Endothelial cell of hepatic sinusoid (primary cell): ENCODE measurements at regions not wholly inside any gene's neighbourhood (a gene's known extent, or its start where the extent isn't known, plus 50 kb on each side); places are given as distances from the start of the nearest gene placed in this dataset.
"Not testable (repeated sequence)": the region's sequence is repeated elsewhere in the genome, so short reads cannot be mapped to it uniquely, and the experiment has no call there.

Source experiments
- in situ Hi-C: cut with HindIII; loops from 2 replicates; pipeline ENCODE4 v1.10.0; 2017; ENCODE audit warnings: low sequenced_read_pairs

DNA sequence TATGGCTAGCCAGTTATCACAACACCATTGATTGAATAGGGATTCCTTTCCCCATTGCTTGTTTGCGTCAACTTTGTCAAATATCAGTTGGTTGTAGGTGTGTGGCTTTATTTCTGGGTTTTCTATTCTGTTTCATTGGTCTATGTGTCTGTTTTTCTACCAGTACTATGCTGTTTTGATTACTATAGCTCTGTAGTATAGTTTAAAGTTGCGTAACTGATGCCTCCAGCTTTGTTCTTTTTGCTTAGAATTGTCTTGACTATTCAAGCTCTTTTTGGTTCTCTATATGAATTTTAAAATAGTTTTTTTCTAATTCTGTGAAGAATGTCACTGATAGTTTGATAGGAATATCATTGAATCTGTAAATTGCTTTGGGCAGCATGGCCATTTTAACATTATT is 194.9 kb upstream of the FN1 start:
- in situ Hi-C loops: not testable (repeated sequence)

DNA sequence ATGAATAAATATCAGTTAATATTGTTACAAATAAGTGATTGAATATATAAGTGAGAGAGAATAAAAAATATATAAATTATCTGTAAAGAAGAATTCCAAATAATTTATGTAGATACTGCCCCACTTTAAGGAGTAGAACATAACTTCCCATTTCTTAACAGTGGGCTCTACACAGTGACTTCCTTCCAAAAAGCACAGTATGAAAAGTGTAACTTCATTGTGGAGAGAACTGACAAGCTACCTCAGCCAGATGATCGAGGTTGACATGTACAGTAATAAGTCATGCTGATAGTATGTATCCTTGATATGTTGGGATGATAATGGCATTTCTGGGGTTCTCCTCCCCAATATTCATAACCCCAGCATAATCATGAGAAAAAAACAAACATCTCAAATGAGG is 191.9 kb upstream of the FN1 start:
- in situ Hi-C loops: no loop called here

DNA sequence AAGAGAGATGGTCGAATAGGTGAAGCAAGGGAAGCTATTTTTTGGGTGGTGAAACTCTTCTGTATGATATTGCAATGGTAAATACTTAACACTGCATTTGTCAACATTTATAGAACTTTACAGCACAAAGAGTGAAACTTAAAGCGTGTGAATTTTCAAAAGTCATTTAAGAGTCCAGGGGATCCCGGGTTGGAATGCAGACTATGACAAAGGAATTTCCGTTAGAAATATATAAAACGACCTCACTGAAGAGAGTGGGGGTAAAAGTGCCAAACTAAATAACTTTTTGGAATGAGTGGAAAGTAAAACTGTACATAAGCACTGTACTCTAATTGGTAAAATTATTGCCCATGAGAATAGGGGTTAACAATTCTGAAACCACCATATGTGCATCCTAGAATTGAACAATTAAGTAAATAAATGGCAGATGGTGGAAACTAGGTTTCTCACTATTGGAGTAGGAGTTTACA is 191.0 kb upstream of the FN1 start:
- in situ Hi-C loops: no loop called here

DNA sequence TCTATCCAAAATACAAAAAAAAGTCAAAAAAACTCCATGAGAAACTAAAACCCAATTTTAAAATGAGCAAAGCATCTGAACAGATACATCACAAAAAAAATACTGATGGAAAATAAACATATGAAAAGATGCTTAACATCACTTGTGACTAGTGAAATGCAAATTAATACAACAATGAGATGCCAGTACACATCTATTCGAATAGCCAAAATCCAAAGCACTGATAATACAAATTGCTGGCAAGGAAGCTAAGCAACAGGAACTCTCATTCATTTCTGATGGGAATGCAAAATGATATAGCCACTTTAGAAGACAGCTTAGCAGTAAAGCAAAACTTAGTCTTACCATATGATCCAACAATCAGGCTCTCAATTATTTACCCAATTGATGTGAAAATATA is 190.2 kb upstream of the FN1 start:
- in situ Hi-C loops: no loop called here

GRCh38 chr2:215625207-215625606 is 189.3 kb upstream of the FN1 start:
- in situ Hi-C loops: no loop called here

DNA sequence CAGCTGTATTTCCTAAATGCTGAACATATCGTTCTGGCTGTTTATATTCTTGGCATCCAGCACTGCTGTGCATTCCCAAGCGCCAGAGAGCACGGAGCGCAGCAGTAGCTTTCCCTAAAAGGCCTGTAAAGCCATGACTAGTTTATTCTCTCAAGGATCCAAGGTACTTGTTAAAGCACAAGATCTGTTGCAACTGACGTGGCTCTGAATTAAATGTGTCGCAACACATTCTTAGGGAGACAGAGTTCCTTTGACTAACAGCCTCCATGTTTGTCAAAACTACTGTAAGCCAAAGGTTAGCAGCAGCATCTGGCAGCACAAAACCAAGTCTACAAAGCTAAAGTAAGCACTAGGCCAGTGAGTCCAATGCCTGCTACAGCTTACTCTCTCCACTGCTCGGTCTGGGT is 188.6 kb upstream of the FN1 start:
- in situ Hi-C loops: no loop called here

DNA sequence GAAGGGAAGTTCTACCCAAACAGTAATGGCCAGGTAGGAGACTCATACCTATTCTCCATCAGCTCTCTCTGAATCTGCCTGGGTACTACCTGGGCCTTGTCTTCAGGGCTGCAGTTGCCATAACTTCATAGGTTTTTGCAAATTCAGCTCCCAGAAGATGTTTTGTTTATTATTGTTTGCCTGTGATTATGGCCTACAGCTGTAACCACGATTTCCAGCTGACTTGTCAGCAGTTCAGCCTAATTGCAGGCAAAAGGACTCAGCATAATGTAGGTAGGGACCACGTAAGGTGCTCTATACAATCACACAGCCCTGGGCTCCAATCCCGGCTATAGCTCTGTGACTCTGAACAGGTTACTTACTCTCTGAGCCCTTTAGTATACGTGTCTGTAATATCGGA is 187.0 kb upstream of the FN1 start:
- in situ Hi-C loops: no loop called here

- in situ Hi-C loops: no loop called here
Observed at GRCh38 chr2:215621381-215621780, 185.5 kb upstream of the FN1 start.

DNA sequence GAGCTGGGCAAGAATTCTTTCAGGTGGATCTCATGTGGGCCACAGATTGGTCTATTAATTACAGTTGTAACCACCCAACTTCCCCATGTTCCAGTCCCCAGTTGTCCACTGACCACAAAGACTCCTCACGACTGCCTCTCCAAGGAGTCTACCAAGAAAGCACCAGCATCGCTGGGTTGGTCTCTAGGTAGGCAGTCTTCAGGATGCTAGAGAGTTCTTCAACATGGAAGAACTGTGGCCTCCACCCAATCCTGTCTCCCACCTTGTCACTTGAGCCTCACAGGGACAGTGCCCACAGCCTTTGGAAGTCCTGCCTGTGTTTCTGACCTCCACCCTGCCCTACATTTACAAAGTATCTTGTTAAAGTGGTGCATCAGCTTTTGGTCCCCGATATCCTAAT is 184.7 kb upstream of the FN1 start:
- in situ Hi-C loops: no loop called here

DNA sequence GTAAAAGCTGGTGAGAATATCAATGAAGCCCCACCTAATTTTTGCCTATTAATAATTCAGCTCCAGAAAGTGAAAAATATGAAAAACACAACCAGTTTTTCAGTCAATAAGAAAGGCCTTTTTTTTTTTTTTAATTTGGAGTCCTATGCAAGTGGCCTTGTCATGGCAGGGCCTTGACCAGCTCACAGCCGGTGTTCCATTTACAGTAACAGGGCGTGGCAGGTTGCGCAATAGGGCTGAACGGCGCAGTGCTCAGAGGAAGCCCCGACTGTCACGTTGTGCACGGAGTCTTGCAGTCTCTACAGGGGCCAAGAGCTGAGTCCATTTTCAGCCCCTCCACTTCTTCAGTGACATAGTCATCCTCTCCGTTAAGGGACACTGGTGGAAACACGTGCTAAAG is 184.1 kb upstream of the FN1 start:
- in situ Hi-C loops: loop anchor here (10.0 kb wide), 1 partner anchor 55 kb away; no protein-coding TSS in a partner anchor

DNA sequence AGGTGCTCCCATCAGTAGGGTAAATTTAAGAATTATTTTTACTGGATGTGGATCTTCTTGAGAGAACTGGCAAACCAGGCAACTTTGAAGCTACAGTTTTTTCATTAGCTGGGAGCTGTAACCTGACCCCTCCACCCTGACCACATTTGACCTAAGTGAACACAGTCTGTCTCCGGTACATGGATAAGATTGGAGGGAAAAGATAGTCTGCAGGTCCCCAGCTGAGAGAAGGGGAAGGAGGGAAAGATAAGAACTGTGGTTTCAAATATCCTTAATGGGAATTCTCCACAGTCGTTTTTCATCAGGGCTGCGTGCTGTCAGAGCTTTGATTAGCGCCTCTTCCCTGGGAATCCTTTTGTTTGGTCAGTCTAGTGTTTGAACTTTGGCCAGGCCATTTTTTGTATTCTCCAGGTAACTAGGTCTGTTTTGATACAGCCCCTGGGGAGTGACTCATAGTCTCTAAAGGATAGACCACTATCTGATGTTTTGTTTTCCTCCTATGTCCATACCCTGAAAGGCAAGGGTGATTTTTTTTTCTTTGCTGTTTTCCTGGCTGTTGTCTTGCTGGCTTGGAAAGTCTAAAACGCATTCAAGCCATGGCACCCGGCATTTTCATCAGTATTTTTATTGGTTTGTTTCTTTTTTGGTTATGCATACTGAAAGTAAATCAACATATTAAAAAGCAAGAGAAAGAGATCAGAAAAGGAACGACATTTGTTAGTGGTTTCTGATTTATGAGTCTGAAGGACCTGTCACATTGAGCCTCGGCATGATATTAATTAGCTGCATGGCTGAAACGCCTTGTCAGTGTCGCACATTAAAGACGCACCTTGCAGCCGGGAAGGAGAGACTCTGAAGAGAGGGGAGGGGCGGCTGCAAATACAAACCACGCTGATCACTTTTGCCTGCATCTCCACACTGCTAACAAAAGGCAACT is 183.4 kb upstream of the FN1 start:
- in situ Hi-C loops: loop anchor here (10.0 kb wide), 1 partner anchor 56 kb away; no protein-coding TSS in a partner anchor

GRCh38 chr2:215618145-215618544 is 182.3 kb upstream of the FN1 start:
- in situ Hi-C loops: loop anchor here (10.0 kb wide), 1 partner anchor 57 kb away; no protein-coding TSS in a partner anchor

DNA sequence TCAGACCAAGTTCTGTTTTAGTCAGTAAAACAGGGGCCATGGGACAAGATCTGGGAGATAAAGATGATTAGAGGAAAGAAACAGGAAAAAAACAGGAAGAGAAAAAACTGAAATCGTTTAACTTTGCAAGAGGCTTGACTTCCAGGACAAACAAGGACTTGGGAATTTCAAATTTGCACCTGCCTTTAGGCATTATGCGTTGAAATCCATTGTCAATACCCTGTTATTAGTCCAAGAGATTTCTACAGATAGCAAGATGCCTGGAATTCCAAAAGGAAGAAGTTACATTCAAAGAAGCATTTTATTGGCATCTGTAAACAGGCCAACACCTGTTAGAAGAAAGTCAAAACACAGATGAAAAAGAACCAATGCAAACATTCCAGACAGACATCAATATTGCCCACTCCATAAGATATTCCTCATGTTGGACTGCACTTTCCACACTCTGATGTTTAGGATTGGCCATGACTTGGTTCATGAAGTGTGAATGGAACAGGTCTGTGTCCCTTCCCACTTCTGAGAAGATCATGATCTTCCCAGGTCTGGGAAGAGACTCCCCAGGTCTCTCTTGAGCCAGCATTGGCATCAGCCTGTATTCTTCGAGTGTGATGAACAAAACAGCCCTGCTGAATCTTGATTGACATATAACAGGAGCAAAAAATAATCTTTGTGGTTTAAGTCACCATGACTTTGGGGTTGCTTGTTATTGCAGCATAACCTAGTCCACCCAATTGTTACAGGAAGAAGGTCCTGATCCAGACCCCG is 181.4 kb upstream of the FN1 start:
- in situ Hi-C loops: loop anchor here (10.0 kb wide), 1 partner anchor 58 kb away; no protein-coding TSS in a partner anchor

DNA sequence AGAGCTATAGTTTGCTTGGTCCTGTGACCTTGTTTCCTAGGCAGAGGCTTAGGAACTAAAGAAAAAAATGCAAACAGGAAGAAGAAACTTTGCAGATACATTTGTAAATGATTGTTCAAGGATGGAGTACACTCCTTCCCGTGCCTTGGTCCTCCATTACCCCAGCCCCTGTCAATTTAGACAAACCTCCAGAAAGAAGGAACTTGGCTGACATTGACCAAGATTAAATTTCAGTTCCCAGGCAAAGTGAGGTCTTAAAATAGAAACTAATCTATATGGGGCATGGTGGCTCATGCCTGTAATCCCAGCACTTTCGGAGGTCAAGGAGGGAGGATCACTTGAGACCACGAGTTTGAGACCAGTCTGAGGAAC is 179.9 kb upstream of the FN1 start:
- in situ Hi-C loops: loop anchor here (10.0 kb wide), 1 partner anchor 59 kb away; no protein-coding TSS in a partner anchor

- in situ Hi-C loops: loop anchor here (10.0 kb wide), 1 partner anchor 60 kb away; no protein-coding TSS in a partner anchor
Observed at GRCh38 chr2:215615067-215615802, 179.4 kb upstream of the FN1 start.

DNA sequence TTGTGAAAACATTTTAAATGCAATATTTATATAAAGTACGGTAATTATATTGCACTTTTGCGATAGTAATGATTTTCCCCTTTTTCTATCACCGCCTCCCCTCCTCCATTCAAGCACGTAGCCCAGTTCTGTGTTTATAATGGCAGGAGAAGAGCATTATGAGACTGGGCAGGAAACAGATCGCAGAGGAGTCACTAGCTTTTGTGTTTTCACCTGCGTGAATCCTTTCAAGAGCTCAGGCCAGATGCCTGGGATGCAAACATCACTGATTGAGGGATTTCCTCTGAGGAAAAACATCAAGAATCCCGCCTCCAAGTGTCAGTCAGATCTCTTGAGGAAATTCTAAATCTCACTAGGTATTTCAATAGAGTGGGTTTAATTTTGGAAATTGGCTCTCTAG is 178.4 kb upstream of the FN1 start:
- in situ Hi-C loops: loop anchor here (5.0 to 10.0 kb wide), 3 partner anchors 61 to 137 kb away; no protein-coding TSS in a partner anchor

- in situ Hi-C loops: loop anchor here (5.0 to 10.0 kb wide), 3 partner anchors 61 to 137 kb away; no protein-coding TSS in a partner anchor
Observed at GRCh38 chr2:215613888-215614287, 178.0 kb upstream of the FN1 start.

GRCh38 chr2:215613280-215613679 is 177.4 kb upstream of the FN1 start:
- in situ Hi-C loops: loop anchor here (5.0 to 10.0 kb wide), 3 partner anchors 62 to 136 kb away; no protein-coding TSS in a partner anchor

- in situ Hi-C loops: loop anchor here (5.0 to 10.0 kb wide), 3 partner anchors 62 to 135 kb away; no protein-coding TSS in a partner anchor
Observed at GRCh38 chr2:215612786-215613185, 176.9 kb upstream of the FN1 start.

- in situ Hi-C loops: loop anchor here (5.0 to 10.0 kb wide), 3 partner anchors 63 to 134 kb away; no protein-coding TSS in a partner anchor
Observed at GRCh38 chr2:215611609-215612386, 175.9 kb upstream of the FN1 start.
